ENCODE measurements at regions not wholly inside any gene's neighbourhood (a gene's known extent, or its start where the extent isn't known, plus 50 kb on each side); places are given as distances from the start of the nearest gene placed in this dataset.

DNA sequence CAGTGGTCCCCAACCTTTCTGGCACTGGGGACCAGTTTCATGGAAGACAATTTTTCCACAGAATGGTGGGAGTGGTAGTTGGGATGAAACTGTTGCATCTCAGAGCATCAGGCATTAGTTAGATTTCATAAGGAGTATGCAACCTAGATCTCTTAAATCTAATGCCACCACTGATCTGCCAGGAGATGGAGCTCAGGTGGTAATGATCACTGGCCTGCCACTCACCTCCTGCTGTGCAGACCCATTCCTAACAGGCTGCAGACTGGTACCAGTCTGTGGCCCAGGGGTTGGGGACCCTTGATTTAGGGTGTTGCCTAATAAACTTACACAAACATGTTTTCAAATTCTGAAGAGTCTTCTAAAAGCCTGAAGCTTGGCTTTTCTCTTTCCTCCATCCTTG, 261.3 kb downstream of the CDH19 start:
- DNase-seq (ENCODE audit: low read depth, low spot score): no peak
- no peak overlapping the region for H3K4me3 ChIP-seq (ENCODE audit: low read depth, low read length)
- TF ChIP-seq, protein P1, sequence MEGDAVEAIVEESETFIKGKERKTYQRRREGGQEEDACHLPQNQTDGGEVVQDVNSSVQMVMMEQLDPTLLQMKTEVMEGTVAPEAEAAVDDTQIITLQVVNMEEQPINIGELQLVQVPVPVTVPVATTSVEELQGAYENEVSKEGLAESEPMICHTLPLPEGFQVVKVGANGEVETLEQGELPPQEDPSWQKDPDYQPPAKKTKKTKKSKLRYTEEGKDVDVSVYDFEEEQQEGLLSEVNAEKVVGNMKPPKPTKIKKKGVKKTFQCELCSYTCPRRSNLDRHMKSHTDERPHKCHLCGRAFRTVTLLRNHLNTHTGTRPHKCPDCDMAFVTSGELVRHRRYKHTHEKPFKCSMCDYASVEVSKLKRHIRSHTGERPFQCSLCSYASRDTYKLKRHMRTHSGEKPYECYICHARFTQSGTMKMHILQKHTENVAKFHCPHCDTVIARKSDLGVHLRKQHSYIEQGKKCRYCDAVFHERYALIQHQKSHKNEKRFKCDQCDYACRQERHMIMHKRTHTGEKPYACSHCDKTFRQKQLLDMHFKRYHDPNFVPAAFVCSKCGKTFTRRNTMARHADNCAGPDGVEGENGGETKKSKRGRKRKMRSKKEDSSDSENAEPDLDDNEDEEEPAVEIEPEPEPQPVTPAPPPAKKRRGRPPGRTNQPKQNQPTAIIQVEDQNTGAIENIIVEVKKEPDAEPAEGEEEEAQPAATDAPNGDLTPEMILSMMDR (IDR thresholded peaks at IDR 0.05; ENCODE audit: low read depth, low read length): no peak
- in situ Hi-C loops (cut with HindIII; ENCODE audit: low sequenced_read_pairs): no loop called here

DNA sequence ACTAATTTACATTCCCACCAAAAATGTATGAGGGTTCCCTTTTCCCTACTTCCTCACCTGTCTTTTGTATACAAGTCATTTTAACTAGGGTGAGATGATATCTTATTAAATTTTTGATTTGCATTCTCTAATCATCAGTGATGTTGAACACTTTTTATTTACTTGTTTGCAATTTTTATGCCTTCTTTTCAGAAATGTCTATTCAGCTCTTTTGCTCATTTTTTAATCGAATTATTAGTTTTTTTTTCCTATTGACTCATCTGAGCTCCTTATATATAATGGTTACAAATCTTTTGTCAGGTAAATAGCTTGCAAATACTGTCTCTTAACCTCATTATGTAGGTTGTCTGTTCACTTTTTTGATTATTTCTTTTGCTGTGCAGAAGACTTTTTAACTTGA, 269.4 kb downstream of the CDH19 start:
- no peak for DNase-seq (ENCODE audit: low read depth, low spot score)
- TF ChIP-seq, protein P1 (IDR thresholded peaks at IDR 0.05; ENCODE audit: low read depth, low read length): no peak
- in situ Hi-C loops (cut with HindIII; ENCODE audit: low sequenced_read_pairs): no loop called here
- no peak overlapping the region for H3K4me3 ChIP-seq (ENCODE audit: low read depth, low read length)

DNA sequence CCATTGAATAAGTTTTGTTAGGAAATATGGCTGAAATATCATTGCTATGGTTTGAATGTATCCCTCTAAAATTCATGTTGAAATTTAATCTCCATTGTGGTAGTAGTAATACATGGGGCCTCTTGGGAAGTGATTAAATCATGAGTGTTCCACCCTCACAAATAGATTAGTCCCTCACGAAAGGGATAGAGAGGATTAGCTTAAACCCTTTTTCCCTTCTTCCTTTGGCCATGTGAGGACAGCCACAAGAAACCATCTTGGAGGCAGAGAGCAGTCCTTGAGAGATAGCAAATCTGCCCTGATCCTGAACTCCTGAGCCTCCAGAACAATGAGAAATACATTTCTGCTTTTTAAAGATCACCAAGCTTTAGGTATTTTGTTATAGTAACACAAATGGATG, 274.2 kb downstream of the CDH19 start:
- TF ChIP-seq, protein P1 (IDR thresholded peaks at IDR 0.05; ENCODE audit: low read depth, low read length): no peak
- no peak overlapping the region for H3K4me3 ChIP-seq (ENCODE audit: low read depth, low read length)
- DNase-seq (ENCODE audit: low read depth, low spot score): no peak
- in situ Hi-C loops (cut with HindIII; ENCODE audit: low sequenced_read_pairs): no loop called here

DNA sequence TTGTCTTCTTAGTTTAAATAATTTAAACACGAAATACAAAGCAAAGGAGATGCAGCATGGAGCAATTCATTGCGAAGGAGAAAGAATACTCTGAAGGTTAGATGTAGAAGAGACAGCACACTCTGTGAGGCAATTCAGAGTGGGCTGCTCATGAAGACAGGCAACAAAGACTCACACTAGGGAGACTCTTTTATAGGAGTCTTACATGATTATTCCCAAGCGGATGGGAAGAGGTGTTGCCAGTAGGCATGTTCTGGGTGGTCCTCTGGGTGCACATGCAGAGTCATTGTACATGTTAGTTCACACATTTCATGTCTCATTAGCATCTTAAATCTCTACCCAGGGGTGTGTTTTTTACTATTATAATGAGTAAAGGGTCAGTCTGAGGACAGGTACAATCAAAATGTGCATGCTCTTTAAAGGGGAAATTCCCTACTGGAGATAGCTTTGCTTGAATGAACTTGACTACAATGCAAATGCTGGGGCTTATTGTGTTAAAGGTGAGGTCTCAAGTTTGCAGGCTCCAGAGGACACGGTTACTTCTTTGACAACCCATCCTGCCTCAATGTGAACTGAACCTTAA, 275.5 kb downstream of the CDH19 start:
- H3K4me3 ChIP-seq (ENCODE audit: low read depth, low read length): no peak overlapping the region
- in situ Hi-C loops (cut with HindIII; ENCODE audit: low sequenced_read_pairs): no loop called here
- TF ChIP-seq, protein P1 (IDR thresholded peaks at IDR 0.05; ENCODE audit: low read depth, low read length): no peak
- DNase-seq (ENCODE audit: low read depth, low spot score): no peak

DNA sequence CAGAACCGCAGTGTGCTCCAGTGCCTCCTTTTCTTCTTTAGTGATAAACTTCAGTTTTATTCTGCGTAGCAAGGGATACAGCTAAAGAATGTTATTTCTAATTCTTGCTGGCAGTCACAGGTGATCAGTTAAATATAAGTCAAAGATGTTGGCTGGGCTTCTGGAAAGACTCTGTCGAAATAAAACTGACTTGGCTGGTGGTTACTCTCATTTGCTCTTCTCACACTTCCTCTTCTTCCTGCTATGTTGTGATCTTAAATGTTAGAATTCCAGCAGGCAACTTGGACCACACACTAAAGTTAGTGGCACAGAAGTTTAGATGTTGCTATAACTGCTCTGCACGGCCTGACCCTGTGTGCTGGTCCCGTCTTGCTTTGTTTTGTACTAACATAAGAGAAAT, 278.6 kb downstream of the CDH19 start:
- in situ Hi-C loops (cut with HindIII; ENCODE audit: low sequenced_read_pairs): no loop called here
- TF ChIP-seq, protein P1 (IDR thresholded peaks at IDR 0.05; ENCODE audit: low read depth, low read length): no peak
- DNase-seq (ENCODE audit: low read depth, low spot score): no peak

DNA sequence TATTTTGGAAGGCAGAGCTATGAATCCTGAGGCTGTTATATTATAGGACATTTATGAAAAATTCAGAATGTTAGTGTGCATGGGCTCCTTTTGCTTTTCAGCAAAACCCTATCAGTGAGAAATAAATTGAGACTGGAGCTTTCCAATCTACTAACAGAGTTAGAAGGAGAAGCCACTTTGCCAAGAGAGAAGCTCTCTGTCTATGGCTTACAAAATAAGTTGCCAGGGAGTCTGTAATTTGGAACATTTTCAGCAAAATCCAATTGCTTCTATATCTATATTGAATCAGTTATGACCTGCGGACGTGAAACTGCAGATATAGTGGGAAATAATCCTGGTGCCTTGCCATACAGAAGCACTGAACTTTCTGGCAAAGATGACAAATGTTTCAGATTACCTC, 279.3 kb downstream of the CDH19 start:
- TF ChIP-seq, protein P1 (IDR thresholded peaks at IDR 0.05; ENCODE audit: low read depth, low read length): no peak
- H3K4me3 ChIP-seq (ENCODE audit: low read depth, low read length): no peak overlapping the region
- DNase-seq (ENCODE audit: low read depth, low spot score): no peak
- in situ Hi-C loops (cut with HindIII; ENCODE audit: low sequenced_read_pairs): no loop called here

More for the DNA sequence above, 278.6 kb downstream of the CDH19 start:
- H3K4me3 ChIP-seq (ENCODE audit: low read depth, low read length): no peak overlapping the region
